Coronary artery (tissue), 2 donors: ENCODE measurements at regions not wholly inside any gene's neighbourhood (a gene's known extent, or its start where the extent isn't known, plus 50 kb on each side); places are given as distances from the start of the nearest gene placed in this dataset.

Source experiments
- DNase-seq: peaks from one replicate; pipeline ENCODE4 v3.0.0-alpha.2; 2017; ENCODE audit warnings: low spot score
- H3K27ac ChIP-seq, 2 donors: fragments of 200-600 bp; sonication (generic); one replicate each; pipeline ENCODE4 v1.5.1; 2016 to 2019
- H3K4me3 ChIP-seq: fragments of 200-600 bp; sonication (generic); 2 replicates; pipeline ENCODE4 v1.5.1; 2016; ENCODE audit warnings: mild to moderate bottlenecking, moderate library complexity
- CTCF ChIP-seq: fragments of 200-600 bp; sonication (generic); IDR thresholded peaks from one replicate; pipeline ENCODE4 v1.5.1; 2019; ENCODE audit warnings: antibody characterized with exemption

- H3K27ac ChIP-seq, result no peak overlapping the region
- DNase-seq, result no peak
- TF ChIP-seq CTCF, result no peak
- H3K4me3 ChIP-seq, result no peak overlapping the region
These were observed 744.3 kb upstream of the SOX11 start for GRCh38 chr2:4947911-4948310.

GRCh38 chr2:4951368-4951767 is 740.8 kb upstream of the SOX11 start:
- no peak for DNase-seq
- Histone ChIP-seq H3K27ac (no peak overlapping the region), H3K4me3 (no peak overlapping the region)
- TF ChIP-seq CTCF, result no peak

GRCh38 chr2:4959219-4959618 is 733.0 kb upstream of the SOX11 start:
- no peak for DNase-seq
- TF ChIP-seq CTCF, result no peak
- no peak overlapping the region for H3K4me3 ChIP-seq
- H3K27ac ChIP-seq, result no peak overlapping the region

GRCh38 chr2:4962419-4962818 is 729.8 kb upstream of the SOX11 start:
- Histone ChIP-seq H3K4me3 (no peak overlapping the region), H3K27ac (no peak overlapping the region)
- no peak for DNase-seq
- no peak for TF ChIP-seq CTCF

GRCh38 chr2:4963106-4963505 is 729.1 kb upstream of the SOX11 start:
- no peak for DNase-seq
- Histone ChIP-seq H3K4me3 (no peak overlapping the region), H3K27ac (no peak overlapping the region)
- no peak for TF ChIP-seq CTCF

- no peak for TF ChIP-seq CTCF
- Histone ChIP-seq H3K4me3 (no peak overlapping the region), H3K27ac (no peak overlapping the region)
- DNase-seq, result no peak
These were observed 728.1 kb upstream of the SOX11 start for GRCh38 chr2:4964001-4964540.

GRCh38 chr2:4964579-4964978 is 727.6 kb upstream of the SOX11 start:
- DNase-seq, result no peak
- no peak overlapping the region for H3K27ac ChIP-seq
- no peak overlapping the region for H3K4me3 ChIP-seq
- TF ChIP-seq CTCF, result no peak
